ENCODE measurements at regions not wholly inside any gene's neighbourhood (a gene's known extent, or its start where the extent isn't known, plus 50 kb on each side); places are given as distances from the start of the nearest gene placed in this dataset.
"Not testable (repeated sequence)": the region's sequence is repeated elsewhere in the genome, so short reads cannot be mapped to it uniquely, and the experiment has no call there.

DNA sequence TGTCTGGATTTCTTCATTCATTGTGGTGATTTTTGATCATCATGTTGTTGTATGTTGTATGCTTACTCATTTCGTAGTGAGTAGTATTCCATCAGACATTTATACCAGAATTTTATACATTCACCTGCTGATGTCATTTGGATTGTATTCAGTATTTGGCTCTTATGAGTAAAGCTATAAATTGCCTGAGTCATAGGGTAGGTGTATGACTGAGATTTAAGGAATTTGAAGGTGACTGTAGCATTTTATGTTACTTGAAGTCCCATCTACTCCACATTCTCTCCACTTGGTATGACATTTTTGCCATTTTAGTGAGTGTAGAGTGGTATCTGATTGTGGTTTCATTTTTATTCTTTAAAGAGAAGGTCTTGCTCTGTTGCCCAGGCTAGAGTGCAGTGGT, 548.2 kb downstream of the TBC1D22A start:
- no peak for DNase-seq (ENCODE audit: low read depth in 2 of 2)

DNA sequence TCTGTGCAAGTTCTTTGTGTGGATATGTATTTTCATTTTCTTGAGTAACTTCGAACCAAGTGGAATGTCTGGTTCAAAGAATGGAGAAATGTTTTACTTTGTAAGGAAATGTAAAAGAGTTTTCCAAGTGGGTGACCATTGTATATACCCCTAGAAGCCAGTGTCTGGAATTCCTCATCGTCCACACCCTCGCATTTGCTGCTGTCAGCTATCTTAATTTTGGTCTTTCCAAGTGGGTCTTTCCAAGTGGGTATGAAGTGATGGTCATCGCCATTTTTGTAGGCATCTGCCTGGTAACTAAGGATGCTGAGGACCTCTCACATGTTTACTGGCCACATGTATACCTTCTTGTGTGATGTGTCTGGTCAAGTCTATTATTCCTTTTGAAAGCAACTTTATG, 547.5 kb downstream of the TBC1D22A start:
- no peak for DNase-seq (ENCODE audit: low read depth in 2 of 2)

DNA sequence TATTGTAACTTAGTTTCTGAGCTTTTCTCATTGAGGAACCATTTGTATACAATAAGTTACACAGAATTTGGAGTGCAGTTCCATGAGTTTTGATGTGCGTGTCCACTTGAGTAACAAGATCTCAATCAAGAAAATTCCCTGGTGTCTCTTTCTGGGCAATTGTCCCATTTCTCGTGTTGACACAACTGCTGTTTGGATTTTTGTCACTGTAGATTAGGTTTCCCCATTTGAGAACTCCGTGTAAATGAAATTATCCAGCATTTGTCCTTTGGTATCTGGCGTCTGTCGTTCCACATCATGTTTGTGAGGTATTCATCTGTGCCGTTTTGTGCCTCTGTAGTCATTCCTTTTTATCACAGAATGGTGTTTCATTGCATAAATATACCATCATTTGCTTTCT, 547.0 kb downstream of the TBC1D22A start:
- no peak for DNase-seq (ENCODE audit: low read depth in 2 of 2)

DNA sequence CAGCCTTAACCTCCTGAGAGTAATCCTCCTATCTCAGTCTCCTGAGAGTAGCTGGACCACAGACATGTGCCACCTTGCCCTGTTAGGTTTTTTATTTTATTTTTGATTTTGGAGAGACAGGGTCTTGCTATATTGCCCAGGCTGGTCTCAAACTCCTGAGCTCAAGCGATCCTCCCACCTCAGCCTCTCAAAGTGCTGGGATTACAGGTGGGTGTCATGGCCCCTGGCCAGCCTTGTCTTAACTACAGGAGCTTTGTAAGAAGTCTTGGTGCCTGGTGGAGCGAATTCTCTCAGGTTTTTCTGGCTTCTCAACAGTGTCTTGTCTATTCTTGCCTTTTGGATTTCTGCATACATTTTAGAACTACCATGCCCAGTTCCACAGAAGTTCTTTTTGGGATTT, 546.4 kb downstream of the TBC1D22A start:
- DNase-seq (ENCODE audit: low read depth in 2 of 2): no peak

DNA sequence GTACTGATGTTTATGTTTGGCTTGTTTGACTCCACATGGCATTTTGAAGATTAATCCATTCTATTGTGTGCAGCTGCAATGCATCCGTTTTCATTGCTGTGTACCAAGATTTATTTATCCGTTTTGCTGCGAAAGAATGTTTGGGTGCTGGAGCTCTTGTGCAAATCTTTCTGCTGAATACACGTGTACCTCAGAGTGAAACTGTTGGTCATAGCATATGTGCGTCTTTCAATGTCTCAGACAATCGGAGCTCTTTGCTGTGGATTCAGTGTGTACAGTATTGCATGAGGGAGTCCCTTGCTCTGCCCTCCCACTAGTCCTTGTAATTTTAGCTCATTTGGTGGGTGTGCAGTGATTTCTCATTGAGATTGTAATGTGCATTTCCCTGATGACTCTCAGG, 545.4 kb downstream of the TBC1D22A start:
- DNase-seq (ENCODE audit: low read depth in 2 of 2): no peak

DNA sequence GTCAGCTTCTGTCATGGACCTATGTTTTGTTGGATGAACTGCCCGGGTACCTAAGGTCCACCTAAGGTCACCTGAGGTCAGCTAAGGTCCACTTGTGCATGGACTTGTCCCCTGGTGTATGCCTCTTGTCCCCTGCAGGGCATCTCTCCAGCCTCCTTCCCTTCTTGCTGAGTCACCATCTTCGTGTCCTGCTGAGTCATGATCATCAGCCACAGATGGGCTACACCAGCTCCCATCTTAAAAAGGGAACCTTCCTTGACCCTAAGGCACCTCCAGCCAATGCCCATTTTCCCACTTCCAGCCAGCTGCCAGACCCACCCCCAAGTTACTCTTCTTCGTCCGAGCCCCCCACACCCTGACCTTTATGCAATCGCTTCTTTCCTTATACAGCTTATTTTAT, 544.9 kb downstream of the TBC1D22A start:
- DNase-seq (ENCODE audit: low read depth in 2 of 2): no peak

DNA sequence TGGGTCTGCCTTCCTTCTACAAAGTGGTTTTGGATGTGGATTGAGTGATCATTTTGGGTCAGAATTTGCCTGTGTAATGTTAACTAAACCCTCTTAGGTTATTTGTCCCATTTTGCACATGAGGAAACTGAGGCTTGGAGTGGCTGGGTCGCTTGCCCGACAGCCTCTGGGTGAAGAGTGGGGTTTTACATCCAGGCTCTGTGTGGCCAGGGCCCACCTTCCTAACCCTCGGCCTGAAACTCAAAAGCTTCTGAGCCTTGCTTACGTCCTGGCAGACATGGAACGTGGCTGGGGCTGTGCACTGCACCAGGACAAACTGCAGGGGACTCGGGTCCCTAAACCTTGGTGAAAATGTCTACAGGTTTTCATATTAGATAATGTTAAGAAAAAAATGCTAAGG, 542.4 kb downstream of the TBC1D22A start:
- DNase-seq (ENCODE audit: low read depth in 2 of 2): no peak

DNA sequence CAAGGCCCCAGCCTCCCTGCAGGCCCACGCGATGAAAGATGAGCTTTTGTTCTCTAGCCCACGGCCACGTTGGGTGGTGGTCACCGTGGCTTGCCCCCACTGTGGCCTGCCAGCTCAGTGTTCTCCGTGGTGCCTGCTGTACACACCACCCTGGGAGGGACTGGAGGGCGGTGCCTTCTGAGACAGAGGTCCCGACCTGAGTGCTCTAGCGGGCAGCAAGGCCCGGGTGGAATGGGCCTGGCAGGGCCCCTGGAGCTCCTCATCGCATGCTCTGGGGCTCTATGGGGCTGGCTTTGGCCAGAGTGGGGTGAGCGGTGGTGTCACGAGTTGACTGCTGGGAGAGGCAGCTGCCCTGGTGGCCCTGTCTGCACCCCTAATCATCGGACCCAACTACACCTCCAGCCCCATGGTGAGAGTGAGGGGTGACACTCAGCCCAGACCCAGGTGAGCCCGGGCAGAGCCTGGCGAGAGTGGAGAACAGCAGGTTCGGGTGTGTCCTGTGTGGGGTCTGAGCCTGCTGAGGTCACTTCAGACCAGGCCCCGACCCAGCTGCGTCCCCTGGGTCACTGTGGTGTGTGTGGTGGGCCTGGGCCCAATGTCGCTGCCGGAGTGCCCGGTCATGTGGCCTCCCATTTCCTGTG, 541.9 kb downstream of the TBC1D22A start:
- DNase-seq (ENCODE audit: low read depth in 2 of 2): no peak

DNA sequence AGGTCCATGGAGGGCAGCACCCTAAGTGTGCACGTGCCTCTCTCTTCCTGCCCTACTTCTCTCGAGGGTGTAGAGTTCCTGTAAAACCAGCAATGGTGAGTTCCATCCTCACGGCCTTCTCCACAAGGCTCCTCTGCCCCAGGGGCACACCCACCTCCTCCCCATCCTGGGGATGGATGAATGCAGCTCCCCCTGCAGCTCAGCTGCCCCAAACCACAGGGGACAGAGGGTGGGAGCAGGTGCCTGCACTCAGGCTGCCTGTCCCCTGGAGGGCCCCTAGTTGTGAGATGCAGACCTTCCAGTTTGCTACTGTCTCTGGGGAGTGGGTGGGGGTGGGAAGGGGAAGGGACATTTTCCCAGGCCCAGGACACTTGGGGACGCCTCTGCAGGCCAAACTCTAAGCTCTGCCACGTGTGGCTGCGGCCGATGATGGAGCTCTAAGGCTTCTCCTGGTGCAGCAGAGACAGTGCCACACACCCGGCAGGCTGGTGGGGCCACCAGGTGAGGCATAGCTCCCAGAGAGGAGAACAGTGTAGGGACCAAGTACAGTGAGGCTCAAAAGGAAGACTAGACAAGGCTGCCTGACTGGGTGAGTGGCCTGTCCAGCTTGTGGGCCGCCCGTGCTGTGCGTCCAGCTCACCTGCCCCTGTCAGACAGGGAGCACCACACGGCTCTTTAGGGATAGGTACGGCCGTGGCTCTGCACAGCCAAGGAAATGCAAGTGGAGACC, 540.9 kb downstream of the TBC1D22A start:
- no peak for DNase-seq (ENCODE audit: low read depth in 2 of 2)

DNA sequence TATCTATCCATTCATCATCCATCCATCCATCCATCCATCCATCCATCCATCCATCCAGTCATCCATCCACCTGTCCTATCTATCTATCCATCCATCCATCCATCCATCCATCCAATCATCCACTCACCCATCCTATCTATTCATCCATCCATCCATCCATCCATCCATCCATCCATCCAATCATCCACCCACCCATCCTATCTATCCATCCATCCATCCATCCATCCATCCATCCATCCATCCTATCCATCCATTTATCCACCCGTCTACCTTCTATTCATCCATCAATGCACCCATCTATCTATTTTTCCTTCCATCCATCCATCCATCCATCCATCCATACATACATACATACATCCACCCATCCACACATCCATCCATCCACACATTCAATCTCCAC, 540.1 kb downstream of the TBC1D22A start:
- DNase-seq (ENCODE audit: low read depth in 2 of 2): not testable (repeated sequence)

DNA sequence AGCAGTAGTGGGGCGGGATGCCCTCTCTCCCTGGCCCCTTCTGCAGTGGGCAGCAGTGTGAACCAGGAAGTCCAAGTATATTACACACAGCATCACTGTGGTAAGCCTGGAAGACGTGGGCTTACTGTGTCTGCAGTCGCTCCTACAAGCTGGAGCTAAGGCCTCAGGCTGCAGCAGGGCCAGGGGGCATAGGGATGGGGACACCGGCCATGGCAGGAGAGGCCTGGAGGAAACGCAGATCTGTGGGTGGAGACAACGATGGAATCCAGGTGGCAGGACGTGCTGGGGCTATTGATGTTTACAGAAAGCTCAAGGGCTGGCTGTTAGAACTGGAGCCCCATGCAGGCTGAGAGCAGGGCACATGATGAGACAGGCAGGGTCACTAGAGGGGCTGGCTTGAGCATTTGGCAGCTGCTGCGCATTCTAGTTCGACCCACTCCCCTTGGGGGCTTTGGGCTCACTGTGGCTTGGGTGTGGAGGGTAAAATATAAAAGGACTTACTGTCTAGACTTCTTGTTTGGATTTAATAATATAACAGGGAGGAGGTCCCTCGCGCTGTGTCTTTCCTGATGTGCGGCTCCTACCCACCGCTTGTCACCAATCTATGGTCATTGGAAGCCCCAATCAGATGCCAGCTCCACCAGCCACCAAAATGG, 539.5 kb downstream of the TBC1D22A start:
- DNase-seq (ENCODE audit: low read depth in 2 of 2): no peak

DNA sequence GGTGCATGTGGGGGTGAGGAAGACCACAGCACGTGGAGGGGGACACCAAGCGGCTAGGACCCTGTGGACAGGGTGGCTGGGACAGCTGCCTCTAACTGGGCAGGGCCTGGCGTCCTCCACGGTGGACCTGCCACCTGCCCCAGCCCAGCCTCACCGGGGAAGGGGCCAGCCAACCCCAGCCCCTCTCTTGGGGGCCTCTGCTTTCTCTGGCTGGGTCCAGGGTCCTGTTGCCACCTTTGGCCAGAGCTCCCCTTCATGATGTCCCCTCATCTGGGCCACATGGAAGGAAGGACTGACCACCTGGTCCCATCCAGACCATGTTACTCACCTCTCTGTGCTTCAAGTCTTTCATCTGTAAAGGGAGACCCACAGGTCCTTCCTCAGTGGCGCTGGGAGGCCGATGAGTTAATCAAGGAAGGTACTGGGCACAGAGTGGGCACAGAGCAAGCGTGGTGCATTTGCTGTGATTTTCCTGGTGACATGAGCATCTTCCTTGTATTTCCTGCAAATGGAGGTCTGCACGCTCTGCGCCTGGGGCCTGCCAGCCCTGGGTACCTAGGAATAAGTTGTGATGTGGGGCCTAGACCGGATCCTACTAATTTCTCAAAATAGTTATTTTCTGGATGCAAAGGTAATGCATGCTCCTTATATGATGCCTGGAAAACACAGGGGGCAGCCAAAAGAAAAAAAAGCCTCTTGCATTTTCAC, 538.4 kb downstream of the TBC1D22A start:
- no peak for DNase-seq (ENCODE audit: low read depth in 2 of 2)

DNA sequence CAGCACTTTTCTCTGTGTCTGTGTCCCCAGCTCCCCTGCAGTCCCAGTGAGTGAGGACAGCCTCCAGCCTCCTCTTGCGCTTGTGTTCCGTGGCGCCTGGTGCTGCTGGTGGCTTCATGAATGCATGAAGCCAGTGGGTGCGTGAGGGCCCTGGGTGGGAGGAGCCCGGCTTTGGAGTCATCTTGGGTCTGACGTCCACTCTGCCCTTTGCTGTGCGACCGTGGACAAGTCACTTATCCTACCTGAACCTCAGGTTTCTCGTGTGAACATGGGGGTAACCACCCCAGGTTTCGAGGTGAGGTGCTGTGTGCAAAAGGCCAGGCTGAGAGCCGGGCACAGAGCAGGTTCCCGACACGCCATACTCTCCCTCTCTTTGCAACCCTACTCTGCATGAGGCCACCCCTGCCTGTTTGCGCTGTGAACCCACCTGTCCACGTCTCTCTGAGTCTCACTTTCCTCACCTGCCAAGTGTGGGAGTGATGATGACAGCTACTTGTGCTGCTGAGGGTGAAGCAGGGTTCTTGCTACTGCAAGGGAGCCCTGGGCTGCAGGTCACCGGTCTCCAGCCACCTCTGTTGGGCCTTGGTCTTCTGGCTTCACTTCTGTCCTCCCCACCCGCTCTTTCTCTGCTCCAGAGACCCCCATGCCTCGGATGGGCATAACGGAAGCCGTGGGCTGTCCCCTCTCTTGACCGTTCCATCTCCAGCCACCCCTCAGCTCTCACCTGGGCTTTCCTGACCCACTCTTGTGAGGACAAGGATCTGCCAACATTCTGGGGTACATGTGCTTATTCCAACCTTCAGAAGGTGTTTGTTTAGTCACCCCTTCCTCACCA, 537.6 kb downstream of the TBC1D22A start:
- DNase-seq (ENCODE audit: low read depth in 2 of 2): no peak

DNA sequence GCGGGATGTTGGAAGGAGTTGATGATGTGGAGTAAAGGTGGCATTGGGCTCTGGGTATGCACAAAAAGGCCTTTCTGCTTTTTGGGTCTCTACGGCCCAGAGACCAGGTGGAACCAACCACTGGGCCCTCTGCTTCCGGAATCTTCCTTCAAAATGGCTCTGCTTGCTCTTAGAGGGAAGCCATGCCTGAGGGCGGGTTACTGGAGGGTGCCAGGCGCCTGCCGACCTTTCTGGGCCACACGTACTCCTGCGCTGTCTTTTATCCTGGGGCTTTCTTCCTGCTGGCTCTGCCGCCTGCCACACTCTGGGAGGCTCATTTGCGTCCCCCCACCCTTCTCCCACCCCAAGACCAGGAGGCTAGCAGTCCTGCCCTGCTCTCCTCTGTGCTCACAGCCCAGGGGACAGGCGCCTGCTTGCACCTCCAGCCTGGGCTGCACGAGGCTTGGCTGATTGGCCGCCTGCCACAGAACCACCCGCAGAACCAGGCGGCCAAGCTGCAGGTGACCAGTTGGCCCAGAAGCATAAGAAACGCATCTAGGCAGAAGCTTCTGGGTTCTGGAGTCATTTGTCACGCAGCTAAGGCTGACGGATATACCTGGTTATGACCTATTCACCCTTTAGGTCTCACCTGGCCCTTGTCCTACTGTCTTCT, 536.9 kb downstream of the TBC1D22A start:
- no peak for DNase-seq (ENCODE audit: low read depth in 2 of 2)

DNA sequence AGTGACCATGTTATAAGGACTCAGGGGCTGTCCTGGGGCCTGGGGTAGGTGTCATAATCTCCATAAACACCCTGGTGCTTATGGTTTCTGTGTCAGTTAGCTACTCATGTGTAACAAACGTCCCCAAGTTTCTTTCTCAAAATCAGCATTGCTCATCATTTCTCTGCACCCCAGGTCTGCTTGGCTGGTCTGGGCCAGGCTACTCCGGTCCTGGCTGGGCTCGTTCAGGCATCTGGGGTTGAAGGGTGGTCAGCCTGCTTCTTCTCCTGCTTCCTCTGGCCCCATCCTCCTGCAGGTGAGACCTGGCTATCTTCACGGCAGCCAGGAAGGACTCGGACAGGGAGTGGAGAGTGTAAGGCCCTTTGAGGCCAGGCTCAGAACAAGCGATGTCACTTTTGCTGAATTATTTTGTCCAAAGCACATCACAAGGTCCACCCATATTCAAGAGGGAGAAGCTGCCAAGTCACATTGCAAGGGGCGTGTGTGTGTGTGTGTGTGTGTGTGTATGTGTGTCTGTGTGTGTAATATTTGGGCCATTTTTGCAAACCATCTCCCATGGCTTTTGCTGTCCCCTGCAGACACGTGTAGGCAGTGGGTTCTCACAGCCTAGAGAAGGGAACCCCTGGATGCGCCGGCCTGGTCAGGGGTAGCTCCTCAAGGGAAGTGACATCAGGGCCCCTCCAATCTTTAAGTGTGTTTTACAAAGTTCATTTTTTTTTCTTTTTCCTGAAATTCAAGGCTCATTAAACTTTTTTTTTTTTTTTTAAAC, 535.8 kb downstream of the TBC1D22A start:
- DNase-seq (ENCODE audit: low read depth in 2 of 2): no peak

DNA sequence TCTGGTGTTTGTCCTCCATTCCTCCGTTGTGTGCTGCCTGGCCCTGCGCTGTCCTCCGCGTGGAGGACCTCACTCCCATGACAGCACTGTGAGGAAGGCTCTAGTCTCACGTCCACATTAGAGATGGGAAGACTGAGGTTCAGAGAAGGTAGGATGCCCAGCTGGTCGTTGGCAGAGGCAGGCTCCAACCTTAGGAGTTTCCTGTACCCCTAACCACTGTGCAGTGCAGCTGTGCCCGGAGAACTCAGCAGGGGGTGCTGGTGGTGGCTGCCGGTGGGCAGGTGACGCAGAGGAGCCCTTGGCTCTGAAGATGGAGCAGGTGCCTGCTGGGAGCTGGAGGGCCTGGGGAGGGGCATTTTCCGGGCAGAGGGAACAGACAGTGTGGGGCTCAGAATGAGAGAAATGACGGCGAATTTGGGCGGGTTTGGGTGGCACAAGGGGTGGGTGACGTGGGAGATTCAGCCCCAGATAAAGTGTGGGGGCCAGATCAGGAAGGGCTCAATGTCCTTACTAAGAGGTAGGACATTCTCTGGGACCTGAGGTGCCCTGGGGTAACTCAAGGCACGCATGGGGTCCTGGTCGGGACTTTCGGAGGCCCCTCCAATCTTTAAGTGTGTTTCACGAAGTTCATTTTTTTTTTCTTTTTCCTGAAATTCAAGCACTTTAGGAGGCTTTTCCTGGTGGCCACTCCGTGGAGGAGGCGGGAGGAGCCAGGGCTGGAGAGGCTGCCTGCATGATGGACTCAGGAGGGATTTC, 535.0 kb downstream of the TBC1D22A start:
- DNase-seq (ENCODE audit: low read depth in 2 of 2): no peak

DNA sequence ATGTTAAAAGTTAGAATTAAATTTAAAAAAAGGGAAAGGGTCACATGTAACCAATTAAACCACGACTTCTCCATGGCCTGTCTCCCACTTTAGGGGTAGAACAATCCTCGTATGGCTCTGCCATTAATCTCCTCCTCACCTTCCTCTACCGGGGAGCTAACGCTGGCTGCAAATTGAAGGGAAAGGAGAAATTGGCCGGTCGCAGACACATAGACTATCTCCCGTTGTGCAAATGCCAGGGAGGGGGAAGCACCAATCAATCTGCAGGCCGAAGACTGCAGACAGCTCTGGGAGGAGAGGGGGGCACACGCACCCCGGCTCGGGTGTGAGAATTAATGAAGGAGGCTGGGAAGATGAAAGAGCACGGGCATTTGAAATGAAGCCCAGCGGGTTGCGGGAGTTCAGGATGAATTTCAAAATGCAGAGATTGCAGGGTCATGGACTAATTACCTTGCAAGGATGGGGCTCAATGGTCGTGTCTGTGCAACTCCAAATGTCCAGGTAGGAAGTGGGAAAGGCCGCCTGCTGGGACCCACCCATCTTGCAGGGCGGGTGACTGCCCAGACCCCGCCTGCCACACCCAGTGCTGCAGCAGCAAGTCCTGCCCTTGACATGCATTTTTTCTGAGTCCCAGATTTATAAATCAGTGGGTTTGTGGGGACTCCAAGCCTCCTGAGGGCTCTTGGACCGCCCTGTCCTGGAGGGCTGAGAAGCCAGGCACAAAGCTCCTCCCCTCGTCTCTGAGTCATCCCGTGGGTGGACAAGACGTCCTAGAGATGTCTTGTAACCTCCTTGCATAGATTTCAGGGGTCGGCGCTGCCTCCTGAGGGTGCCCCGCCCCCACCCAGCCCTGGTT, 534.2 kb downstream of the TBC1D22A start:
- no peak for DNase-seq (ENCODE audit: low read depth in 2 of 2)

DNA sequence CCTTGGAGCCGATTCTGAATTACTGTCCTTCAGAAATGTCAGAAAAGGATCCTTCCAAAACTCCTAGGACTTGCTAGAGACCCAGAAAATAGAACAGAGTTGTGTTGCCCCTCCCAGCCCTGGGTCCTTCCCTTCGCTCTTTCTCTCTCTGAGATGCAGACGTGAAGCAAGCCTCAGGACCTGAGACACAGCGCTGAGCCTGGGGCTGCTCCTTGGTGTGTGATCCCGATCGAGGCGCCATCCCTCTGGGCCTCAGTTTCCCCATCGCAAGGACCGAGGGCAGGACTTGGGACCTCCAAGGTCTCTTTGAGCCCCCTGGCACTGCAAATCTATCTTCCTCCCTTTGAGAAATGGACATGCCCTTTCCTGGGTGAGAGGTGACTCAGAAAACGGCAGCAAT, 533.5 kb downstream of the TBC1D22A start:
- DNase-seq (ENCODE audit: low read depth in 2 of 2): no peak
